ENCODE measurements at regions not wholly inside any gene's neighbourhood (a gene's known extent, or its start where the extent isn't known, plus 50 kb on each side); places are given as distances from the start of the nearest gene placed in this dataset.

GRCh38 chr5:153080940-153081339, 409.5 kb upstream of the GRIA1 start (continued):
- TF ChIP-seq CHD7 (IDR thresholded peaks at IDR 0.05; ENCODE audit: insufficient replicate concordance, low read length) (no peak), BRCA1 (IDR thresholded peaks at IDR 0.05; ENCODE audit: low read depth, low read length) (no peak), SIX5 (IDR thresholded peaks at IDR 0.05; ENCODE audit: low read depth, low read length) (no peak), HDAC6 (IDR thresholded peaks at IDR 0.05; ENCODE audit: low read depth, low read length) (no peak), JUN (IDR thresholded peaks at IDR 0.05; ENCODE audit: low read depth, low read length) (no peak), ATF2 (IDR thresholded peaks at IDR 0.05; ENCODE audit: low read length) (no peak), PHF8 (conservative IDR thresholded peaks at IDR 0.05; ENCODE audit: low read depth, low read length) (no peak), SIRT6 (IDR thresholded peaks at IDR 0.05; ENCODE audit: low read length) (no peak)
